GM18909 (cell line): ENCODE measurements at regions not wholly inside any gene's neighbourhood (a gene's known extent, or its start where the extent isn't known, plus 50 kb on each side); places are given as distances from the start of the nearest gene placed in this dataset.
A peak's percentile ranks its signal among the peaks of the same experiment; 100 is the strongest.
"Not testable (repeated sequence)": the region's sequence is repeated elsewhere in the genome, so short reads cannot be mapped to it uniquely, and the experiment has no call there.

Source experiments
- ATAC-seq: cut with Tn5 transposase; IDR thresholded peaks from one replicate; pipeline ENCODE4 v1.9.1; 2021; ENCODE audit warnings: mild to moderate bottlenecking; ENCODE audit not compliant: unreplicated experiment, poor library complexity

GRCh38 chr6:71675386-71675785, 211.0 kb upstream of the RIMS1 start:
- no peak for ATAC-seq

DNA sequence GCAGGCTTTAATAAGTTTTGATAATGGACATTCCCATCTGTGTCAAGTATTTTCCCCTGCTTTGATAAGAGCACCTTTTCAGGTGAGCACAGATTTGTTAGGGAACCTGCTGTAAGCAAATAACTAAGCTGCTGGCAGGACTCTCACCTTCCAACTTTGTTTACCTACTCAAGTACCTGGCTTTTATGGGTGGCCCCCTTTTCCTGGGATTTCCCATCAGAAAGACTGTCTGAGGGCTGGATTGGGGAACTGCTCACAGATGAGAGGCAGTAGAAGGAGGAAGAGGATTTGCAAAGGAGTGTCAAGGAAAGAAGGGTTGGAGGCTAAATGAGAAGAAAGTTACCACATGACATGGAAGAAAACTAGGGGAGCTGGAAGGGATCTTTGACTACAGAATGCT, 210.1 kb upstream of the RIMS1 start:
- ATAC-seq = no peak

DNA sequence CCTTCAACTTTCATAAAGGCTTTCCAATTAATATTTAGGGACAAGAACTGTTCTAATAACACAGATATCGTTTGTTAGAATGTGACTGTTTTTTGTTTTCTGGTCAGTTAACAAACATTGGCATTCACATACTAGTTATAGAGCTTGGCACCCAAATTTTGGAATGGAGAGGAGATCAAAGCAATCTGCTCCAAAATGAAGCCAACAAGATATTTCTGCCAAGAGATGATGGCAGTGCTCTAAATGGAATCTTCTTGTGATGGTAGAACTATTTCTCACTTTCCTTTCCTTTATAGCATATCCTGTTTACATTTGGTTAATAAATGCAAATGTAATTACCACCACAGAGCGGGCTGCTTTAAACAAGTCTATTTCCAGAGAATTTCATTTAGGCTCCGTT, 208.3 kb upstream of the RIMS1 start:
- no peak for ATAC-seq

DNA sequence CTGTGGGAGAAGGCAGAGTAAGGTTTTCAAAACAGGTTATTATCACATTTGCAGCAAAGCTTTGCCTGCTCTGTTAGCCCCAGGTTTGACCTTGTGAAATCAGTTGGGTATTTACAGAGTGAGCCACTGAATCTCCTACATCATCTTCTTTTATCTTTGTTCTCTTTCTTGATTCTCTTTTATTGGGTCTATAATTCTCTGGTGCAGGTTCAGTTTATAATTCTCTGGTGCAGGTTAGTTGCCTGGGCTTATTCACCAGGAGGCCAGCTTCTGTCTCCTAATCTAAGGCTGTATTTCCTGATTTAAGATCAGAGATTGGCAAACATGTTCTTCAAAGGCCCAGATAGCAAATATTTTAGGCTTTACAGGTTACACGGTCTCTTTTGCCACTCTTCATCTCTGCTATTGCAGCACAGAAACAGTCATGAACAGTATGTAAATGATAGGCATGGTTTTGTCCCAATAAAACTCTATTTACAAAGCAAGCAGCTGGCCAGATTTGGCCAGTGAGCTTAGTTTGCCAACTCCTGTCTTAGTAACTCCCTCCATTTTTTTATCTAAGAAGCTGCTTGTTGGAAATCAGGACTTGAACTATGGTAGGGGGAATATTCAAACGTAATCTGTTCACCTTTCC, 205.0 kb upstream of the RIMS1 start:
- ATAC-seq = no peak

- ATAC-seq = not testable (repeated sequence)
These were observed 200.2 kb upstream of the RIMS1 start for GRCh38 chr6:71686021-71686677.

DNA sequence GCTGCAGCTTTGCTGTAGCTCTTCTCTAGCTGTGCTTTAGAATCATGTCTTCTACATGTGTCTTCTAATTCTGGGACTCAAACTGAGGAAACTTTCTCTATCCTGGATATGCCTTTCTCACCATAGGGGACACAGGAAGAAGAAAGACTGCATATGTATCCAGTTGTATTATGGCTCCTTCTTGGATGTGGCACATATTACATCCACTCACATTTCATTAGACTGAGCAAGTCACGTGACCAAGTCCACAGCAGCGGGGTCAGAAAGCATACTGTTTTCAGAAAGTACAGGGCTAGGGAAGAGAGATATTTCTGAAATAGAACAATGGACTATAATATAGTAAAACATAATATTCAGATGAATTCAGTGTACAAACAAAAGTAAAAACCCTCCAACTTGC, 187.6 kb upstream of the RIMS1 start:
- ATAC-seq = no peak

GRCh38 chr6:71706523-71706922, 179.8 kb upstream of the RIMS1 start:
- peak; percentile 85 for ATAC-seq

DNA sequence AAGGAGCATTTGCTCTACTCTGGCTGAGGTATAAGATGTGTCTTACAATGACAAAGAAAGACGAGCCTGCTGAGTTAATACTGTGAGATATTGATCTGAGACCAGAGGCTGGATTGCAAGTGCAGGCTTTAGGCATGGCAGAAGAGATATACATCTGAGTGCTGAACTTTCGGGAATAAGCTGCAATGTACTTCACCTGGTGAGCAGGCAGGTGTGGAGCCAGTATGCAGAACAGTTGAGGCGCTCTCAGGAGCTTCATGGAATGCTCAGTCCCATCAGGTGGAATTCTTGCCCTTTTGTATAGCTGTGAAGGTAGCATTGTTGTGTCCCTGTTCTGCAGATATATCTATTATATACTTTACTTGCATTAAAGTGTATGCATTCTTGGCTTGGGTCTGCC, 179.3 kb upstream of the RIMS1 start:
- ATAC-seq = no peak

- no peak for ATAC-seq
These were observed 165.6 kb upstream of the RIMS1 start for GRCh38 chr6:71720705-71721104.

DNA sequence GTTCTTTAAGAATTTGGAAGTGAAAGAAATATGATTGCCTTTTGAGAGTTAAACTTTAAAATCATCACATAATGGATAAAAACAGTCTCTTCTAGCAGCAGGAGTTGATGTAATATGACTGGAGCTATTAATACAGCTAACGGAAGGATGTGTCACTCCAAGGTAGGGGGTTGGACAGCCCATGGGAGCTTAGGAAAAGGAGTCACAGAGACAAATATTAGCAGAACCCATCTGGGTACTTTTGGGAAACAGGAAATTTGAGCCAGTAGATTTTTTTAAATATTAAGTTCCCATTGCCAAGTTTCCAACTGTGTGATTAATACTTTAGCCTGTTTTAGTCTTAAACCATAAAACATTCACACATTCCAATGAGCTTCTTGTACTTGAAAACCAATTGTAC, 164.7 kb upstream of the RIMS1 start:
- ATAC-seq = no peak

DNA sequence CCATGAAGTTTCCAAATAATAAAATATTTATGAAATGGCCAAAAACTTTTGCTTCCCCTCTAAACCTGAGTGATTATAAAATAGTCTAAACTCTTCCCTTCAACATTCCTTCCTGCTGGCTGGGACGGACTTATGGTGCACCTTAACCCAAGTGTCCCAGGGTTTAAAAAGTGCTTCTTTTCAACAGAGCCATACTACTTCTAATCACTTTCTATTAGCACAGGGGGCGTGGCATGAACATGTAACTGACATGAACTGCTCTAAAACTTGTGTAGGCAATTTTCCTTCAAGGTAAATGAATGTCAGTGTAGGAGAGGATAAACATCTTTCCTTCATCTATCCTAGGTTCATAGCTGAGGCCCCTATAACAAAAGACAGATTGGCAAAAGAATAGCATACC, 163.6 kb upstream of the RIMS1 start:
- ATAC-seq = no peak

- no peak for ATAC-seq
These were observed 161.8 kb upstream of the RIMS1 start for GRCh38 chr6:71724456-71725125.

DNA sequence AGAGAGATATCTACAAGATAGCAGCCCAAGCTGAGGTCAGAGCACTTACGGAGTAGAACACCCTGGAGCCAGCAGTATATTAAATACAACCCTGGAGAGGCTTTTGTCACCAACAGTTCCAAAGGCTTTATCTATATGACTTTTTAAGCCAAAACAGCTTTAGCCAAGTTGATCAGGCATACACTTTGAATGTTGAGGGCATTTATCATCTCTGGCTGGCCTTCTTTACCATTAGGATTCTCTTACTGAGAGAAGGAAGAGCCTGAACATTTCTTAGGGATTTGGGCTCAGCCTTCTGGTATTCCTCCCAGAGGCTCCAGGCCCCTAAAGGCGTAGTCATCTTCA, 161.3 kb upstream of the RIMS1 start:
- no peak for ATAC-seq

DNA sequence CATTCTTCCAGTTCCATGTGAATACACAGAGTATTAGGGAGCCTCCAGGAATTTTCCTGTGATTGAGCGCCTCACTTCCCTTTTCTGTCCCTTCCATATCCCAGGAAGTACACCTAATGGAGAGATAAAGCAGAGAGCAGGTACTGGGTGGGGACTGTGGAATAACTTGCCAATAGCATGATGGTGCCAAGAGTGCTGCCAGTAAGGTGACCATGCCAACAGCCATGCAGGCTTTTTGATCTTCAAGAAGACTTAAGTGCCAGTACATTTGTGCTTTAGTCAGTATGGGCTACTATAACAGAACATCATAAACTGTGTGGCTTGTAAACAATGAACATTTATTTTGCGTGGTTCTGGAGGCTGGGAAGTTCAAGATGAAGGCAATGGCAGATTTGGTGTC, 160.2 kb upstream of the RIMS1 start:
- no peak for ATAC-seq

DNA sequence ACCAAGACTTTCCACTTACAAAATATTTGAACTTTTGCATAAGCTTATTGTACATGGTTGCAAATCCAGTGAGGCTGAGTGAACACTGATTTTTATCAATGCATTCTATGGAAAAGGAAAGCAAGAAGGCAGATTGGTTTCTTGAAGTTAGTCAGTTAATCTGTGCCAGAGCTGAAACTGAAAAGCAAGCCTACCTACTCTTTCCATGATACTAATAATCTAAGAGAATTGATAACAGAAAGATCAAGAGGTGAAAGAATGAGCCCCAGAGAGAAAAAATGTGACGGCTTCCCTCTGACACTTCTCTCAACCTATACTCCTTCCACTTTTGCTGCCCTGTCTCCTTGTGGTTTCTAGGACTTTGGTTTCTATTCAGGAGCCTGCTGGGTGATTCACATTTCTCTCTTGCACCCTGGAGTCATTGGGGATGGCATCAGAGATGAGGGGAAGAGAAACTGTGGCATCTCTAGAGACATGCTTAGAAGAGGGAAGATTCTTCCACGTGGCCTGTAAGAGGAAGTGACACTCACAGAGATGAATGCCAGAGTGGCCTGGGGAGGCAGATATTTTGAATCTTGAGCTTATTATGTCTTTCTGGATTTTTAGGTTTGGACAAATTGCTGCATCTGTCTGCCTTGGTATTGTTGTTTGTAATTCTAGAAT, 158.6 kb upstream of the RIMS1 start:
- peak; percentile 96 for ATAC-seq

GRCh38 chr6:71730284-71730683, 156.1 kb upstream of the RIMS1 start:
- no peak for ATAC-seq

DNA sequence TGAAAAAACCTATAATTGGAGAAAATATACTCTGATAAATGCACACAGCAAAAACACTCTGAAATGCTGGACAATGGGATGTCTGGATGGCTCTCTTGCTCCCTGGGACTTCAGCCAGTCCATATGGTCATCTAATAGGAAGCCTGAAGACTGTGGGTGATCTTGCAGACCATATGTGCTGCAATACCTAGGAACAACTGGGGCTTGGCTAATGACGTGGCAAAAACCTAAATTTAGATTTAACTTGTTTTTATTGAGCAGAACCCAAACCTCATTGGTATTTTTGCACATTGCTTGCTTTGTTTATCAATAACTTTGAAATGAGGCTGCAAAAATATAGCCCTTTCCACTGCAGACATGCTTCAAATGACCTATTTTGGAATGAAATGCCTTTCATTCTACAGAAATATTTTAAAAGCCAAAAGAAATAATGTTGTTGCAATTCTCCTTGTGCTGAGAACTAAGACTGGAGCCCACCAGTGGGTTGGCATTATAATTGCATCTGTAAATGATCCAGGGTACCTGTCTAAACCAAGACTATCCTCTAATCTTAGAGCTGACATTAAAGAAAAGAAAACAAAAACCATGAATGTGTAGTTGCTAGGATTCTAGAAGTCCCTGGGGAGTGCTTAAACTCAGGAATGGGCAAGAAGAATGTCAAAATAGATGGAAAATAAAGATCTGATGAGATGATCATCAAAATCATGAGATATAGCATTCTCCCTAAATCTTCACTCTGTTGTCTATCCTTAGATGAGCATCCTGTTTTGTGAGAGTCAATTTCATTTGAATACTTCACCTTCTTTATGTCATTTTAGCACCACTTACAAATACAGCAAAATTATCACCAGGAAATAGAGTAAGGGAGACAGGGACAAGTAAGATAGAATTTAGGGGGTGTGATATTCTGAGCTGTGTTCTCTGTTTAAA, 152.1 kb upstream of the RIMS1 start:
- no peak for ATAC-seq

DNA sequence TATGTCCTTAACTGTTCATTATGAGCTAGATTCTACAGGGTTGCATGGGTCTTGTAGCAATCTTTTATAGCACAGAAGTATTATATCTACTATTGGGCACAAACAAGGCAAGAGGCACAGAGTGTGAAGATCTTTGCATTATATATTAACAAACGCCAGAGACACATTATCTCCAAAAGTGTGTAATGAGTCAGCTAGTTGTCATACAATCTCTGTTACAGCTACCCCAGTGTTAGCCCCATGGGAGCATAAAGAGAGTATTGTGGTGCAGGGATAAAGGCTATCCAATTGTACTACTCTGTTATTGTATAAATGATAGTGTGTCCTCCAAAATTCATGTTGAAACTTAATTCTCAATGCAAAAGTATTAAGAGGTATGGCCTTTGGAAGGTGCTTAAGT, 148.4 kb upstream of the RIMS1 start:
- peak; percentile 72 for ATAC-seq

- peak; percentile 59 for ATAC-seq
These were observed 140.8 kb upstream of the RIMS1 start for GRCh38 chr6:71745525-71745924.

- ATAC-seq = no peak
These were observed 120.1 kb upstream of the RIMS1 start for GRCh38 chr6:71766146-71766760.
